ENCODE measurements at regions not wholly inside any gene's neighbourhood (a gene's known extent, or its start where the extent isn't known, plus 50 kb on each side); places are given as distances from the start of the nearest gene placed in this dataset.
A peak's percentile ranks its signal among the peaks of the same experiment; 100 is the strongest.

DNA sequence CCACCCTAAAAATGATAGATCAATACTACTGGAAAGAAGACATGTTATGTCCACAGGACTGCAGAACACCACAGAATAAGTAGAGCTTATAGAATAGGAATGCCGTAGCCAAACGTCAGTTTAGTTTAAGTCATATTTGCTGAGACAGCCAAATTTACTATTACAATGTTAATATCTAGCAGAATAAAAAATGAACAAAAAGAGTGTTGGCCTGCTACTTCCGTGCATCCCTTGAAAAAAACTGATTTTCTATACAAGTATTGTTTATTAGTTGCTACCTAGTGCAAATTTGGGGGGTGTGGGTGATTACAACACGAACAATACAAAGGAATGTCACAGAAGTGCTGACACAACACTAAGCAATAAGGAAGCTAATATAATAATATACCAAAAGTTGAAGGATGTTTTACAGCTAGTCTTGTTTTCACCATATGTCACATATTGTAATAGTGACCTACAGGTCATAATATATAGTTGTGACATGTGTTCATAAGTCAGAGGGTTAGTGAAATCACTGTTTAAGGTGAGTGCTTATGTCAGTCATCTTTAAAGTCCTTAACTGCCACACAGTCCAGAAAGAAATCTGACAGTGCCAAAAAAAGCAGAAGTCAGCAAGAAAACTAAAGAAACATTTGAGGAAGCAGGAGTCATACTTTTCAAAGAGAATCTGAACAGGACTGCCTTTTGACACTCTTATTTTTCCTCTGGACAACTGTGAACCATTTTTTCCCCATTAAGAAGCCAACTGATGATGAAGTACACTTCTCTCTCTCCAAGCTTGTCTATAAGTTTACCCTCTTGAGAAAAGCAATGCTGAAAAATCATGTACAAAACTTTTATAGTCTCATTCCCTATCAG is 376.4 kb downstream of the ZEB2 start (continued):
- TF ChIP-seq, protein P1, sequence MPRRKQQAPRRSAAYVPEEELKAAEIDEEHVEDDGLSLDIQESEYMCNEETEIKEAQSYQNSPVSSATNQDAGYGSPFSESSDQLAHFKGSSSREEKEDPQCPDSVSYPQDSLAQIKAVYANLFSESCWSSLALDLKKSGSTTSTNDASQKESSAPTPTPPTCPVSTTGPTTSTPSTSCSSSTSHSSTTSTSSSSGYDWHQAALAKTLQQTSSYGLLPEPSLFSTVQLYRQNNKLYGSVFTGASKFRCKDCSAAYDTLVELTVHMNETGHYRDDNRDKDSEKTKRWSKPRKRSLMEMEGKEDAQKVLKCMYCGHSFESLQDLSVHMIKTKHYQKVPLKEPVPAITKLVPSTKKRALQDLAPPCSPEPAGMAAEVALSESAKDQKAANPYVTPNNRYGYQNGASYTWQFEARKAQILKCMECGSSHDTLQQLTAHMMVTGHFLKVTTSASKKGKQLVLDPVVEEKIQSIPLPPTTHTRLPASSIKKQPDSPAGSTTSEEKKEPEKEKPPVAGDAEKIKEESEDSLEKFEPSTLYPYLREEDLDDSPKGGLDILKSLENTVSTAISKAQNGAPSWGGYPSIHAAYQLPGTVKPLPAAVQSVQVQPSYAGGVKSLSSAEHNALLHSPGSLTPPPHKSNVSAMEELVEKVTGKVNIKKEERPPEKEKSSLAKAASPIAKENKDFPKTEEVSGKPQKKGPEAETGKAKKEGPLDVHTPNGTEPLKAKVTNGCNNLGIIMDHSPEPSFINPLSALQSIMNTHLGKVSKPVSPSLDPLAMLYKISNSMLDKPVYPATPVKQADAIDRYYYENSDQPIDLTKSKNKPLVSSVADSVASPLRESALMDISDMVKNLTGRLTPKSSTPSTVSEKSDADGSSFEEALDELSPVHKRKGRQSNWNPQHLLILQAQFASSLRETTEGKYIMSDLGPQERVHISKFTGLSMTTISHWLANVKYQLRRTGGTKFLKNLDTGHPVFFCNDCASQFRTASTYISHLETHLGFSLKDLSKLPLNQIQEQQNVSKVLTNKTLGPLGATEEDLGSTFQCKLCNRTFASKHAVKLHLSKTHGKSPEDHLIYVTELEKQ (CRISPR knock-in tag; IDR thresholded peaks at IDR 0.05), result no peak
- TF ChIP-seq, protein P2, sequence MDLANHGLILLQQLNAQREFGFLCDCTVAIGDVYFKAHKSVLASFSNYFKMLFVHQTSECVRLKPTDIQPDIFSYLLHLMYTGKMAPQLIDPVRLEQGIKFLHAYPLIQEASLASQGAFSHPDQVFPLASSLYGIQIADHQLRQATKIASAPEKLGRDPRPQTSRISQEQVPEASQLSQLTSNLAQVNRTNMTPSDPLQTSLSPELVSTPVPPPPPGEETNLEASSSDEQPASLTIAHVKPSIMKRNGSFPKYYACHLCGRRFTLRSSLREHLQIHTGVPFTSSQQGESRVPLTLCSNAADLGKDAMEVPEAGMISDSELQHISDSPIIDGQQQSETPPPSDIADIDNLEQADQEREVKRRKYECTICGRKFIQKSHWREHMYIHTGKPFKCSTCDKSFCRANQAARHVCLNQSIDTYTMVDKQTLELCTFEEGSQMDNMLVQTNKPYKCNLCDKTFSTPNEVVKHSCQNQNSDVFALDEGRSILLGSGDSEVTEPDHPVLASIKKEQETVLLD (IDR thresholded peaks at IDR 0.05), result no peak
- TF ChIP-seq ZNF316 (IDR thresholded peaks at IDR 0.05), result peak; percentile 81
- TF ChIP-seq USF1 (CRISPR knock-in tag; IDR thresholded peaks at IDR 0.05), result no peak
- TF ChIP-seq C11orf30 (IDR thresholded peaks at IDR 0.05; ENCODE audit: low read depth), result peak; percentile 74
- peak; percentile 73 for TF ChIP-seq SPI1 (IDR thresholded peaks at IDR 0.05; ENCODE audit: borderline replicate concordance, low read depth, low read length)
- TF ChIP-seq RBM39 (optimal IDR thresholded peaks at IDR 0.05; ENCODE audit: low read depth, low read length), result no peak
- no peak for TF ChIP-seq KHSRP (IDR thresholded peaks at IDR 0.05)
- peak; percentile 68 for TF ChIP-seq MAFG (tag; conservative IDR thresholded peaks at IDR 0.05)
- peak; percentile 61 for TF ChIP-seq MAFF (IDR thresholded peaks at IDR 0.05; ENCODE audit: low read length)
